ENCODE measurements at regions not wholly inside any gene's neighbourhood (a gene's known extent, or its start where the extent isn't known, plus 50 kb on each side); places are given as distances from the start of the nearest gene placed in this dataset.

DNA sequence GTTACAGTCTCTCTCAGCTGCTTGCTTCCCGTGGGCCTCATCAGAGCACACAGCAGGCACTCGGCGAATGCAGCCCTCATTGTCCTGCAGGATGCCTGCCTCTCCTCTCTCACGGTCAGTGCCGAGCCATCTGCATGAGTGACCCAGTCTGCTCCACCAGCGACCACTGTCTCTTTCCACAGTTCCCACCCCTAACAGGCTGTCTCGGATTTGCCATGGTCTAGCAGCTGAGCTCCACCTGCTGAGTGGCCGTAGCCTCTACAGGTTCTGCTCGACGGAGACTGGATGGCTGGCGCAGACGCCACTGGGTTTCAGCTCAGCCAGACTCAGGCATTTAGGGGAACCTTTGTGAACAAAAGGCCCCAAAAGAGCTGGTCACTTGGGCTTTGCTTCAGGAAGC lies 209.4 kb upstream of the FOXK1 start:
- Histone ChIP-seq H3K27ac (ENCODE audit: extremely low read depth, low read depth, low read length) (no peak overlapping the region), H3K36me3 (ENCODE audit: control insufficient read depth, insufficient read depth, low read length) (no peaks in the 10 kb centered on the region), H3K4me3 (no peak overlapping the region), H3K4me1 (replicated peaks in 1 of 2; ENCODE audit: control insufficient read depth in 2 of 2, insufficient read depth in 2 of 2, low read length in 2 of 2) (no peaks in the 10 kb centered on the region), H2AFZ (ENCODE audit: low read depth, low read length) (no peak overlapping the region), H3K9me3 (replicated peaks; ENCODE audit: control insufficient read depth, insufficient read depth, low read depth, low read length) (no peaks in the 10 kb centered on the region), H3K9me1 (ENCODE audit: control insufficient read depth, insufficient read depth, low read length) (no peaks in the 10 kb centered on the region), H3K79me2 (ENCODE audit: control insufficient read depth, insufficient read depth, low read length) (no peaks in the 10 kb centered on the region), H3K27me3 (ENCODE audit: control insufficient read depth in 2 of 2, insufficient read depth in 2 of 2, low read length in 2 of 2) (peaks cover 0 to 10% of the 10 kb centered on the region in 2 experiments; a peak in 2 of 5 replicates), H3K9ac (ENCODE audit: insufficient read depth in 1 of 2, low read depth in 2 of 2, low read length in 2 of 2) (no peak overlapping the region), H3K4me2 (ENCODE audit: insufficient read depth, low read length) (no peak overlapping the region), H4K20me1 (replicated peaks; ENCODE audit: control insufficient read depth, insufficient read depth, low read length) (no peaks in the 10 kb centered on the region)
- intact Hi-C loops (cut with micrococcal nuclease) (no loop called here), in situ Hi-C loops (cut with MboI) (no loop called here)
- WGBS (ENCODE audit: insufficient coverage, low coverage, missing lambda C conversion rate): under 1% methylated on average over 12 of the region's 12 CpGs
- ChIA-PET POLR2A (no interaction called here), CTCF (ENCODE audit: low intra/inter-chr PET ratio) (no interaction called here)
- TF ChIP-seq, protein P1, sequence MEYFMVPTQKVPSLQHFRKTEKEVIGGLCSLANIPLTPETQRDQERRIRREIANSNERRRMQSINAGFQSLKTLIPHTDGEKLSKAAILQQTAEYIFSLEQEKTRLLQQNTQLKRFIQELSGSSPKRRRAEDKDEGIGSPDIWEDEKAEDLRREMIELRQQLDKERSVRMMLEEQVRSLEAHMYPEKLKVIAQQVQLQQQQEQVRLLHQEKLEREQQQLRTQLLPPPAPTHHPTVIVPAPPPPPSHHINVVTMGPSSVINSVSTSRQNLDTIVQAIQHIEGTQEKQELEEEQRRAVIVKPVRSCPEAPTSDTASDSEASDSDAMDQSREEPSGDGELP (CRISPR knock-in tag; IDR thresholded peaks at IDR 0.05; ENCODE audit: borderline replicate concordance): no peak
- TF ChIP-seq NEUROD1 (IDR thresholded peaks at IDR 0.05; ENCODE audit: borderline replicate concordance, low read depth, low read length, partially characterized antibody): no peak
- no peak for TF ChIP-seq ASH1L (IDR thresholded peaks at IDR 0.05; ENCODE audit: borderline replicate concordance, low read depth, partially characterized antibody)
- no peak for TF ChIP-seq CBX8 (IDR thresholded peaks at IDR 0.05; ENCODE audit: borderline replicate concordance, extremely low read depth, low read depth, low read length, poor library complexity, severe bottlenecking)
- no peak for TF ChIP-seq SIN3A (IDR thresholded peaks at IDR 0.05; ENCODE audit: borderline replicate concordance in 2 of 2, control insufficient read depth in 1 of 2, low read depth in 2 of 2, low read length in 2 of 2)
- no peak for TF ChIP-seq ZNF175 (CRISPR knock-in tag; IDR thresholded peaks at IDR 0.05; ENCODE audit: low read depth)
- FAIRE-seq: no peak
- DNase-seq (ENCODE audit: extremely low read depth in 1 of 4, low spot score in 3 of 4): no peak
- peak; percentile 42; the same call in 1 of the 3 replicates for ATAC-seq
- BruUV-seq (replicated peaks): no TSS peak

Data from K562 (cell line).